ENCODE measurements at regions not wholly inside any gene's neighbourhood (a gene's known extent, or its start where the extent isn't known, plus 50 kb on each side); places are given as distances from the start of the nearest gene placed in this dataset.

DNA sequence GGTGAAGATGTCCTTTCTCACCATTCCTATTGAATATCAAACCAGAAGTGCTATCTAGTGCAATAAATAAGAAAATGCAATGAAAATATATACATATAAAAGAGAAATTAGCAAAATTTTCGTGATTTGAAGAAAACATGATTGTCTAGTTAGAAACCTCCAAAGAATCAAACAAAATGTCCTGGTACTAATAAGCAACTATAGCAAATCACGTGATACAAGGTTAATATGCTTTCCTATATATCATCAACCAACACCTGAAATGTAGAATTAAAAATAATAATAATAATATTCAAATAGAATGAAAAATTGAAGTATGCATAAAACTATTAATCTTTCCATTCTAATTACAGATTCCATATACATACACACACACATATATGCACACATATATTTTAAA is 183.9 kb upstream of the POM121L12 start:
- no peaks in the 10 kb centered on the region for H3K27me3 ChIP-seq (replicated peaks)
- no peak overlapping the region for H3K27ac ChIP-seq
- no peak overlapping the region for H3K4me3 ChIP-seq
- DNase-seq (ENCODE audit: low read depth in 1 of 2, low spot score in 2 of 2): no peak
- H3K4me1 ChIP-seq (replicated peaks): no peaks in the 10 kb centered on the region
- no peaks in the 10 kb centered on the region for H3K36me3 ChIP-seq
- H3K9me3 ChIP-seq (replicated peaks): 0 out of 2 replicates have a peak, but pooled peaks cover 3% of the 10 kb centered on the region

DNA sequence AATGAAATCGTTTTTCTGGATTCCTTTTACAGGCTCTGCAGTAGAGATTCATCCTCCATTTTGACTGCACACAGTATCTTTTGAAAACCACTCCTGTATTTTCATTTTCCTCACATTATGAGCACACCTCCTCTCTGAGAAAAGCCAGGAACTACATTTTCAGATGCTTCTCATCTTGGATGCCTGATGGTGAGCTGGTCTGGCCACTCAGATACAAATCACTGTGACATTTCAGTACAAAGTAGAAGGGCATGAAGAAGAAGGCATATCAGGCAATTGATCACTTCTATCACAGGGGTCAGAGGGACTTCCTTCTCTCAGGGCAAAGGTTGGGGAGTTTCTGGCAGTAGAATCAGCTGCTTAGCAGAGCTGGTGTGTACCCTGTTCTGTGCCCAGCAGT is 192.0 kb upstream of the POM121L12 start:
- H3K9me3 ChIP-seq (replicated peaks): 0 out of 2 replicates have a peak, but pooled peaks cover 2% of the 10 kb centered on the region
- no peaks in the 10 kb centered on the region for H3K4me1 ChIP-seq (replicated peaks)
- no peaks in the 10 kb centered on the region for H3K36me3 ChIP-seq
- H3K27me3 ChIP-seq (replicated peaks): no peaks in the 10 kb centered on the region
- DNase-seq (ENCODE audit: low read depth in 1 of 2, low spot score in 2 of 2): no peak
- no peak overlapping the region for H3K4me3 ChIP-seq
- no peak overlapping the region for H3K27ac ChIP-seq

DNA sequence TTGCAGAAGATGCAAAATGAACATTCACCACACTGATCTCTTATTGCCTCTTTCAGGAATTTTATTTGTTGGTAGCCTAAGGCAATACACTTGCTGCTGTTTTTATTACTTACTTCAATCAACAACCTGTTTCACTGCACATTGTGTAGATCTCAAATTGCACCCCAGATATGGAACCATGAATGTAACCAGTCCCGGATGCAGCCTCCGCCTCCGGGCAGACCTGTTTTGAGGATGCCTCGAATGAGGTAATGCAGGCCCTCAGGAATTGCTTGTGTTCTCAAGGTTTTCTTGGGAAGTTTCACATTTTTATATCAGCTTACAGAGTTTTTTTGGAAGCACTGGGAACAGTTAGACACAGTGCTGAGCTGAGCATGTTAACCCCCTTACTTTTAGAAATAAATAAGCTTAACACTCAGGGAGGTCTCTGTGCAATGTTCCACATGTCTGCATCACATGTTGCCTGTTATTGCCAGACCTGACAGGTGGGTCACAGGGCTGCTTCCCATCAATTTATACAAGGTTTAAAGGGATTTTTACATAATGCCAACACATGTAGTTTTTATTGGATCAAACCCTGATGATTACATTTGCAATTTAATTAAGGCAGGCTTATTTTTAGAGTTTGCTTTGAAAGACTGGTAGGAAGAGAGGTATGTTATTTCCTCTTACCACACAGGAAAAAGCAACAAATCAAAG is 193.1 kb upstream of the POM121L12 start:
- Histone ChIP-seq H3K27ac (no peak overlapping the region), H3K4me3 (no peak overlapping the region), H3K9me3 (replicated peaks) (0 out of 2 replicates have a peak, but pooled peaks cover 2% of the 10 kb centered on the region), H3K4me1 (replicated peaks) (no peaks in the 10 kb centered on the region), H3K27me3 (replicated peaks) (no peaks in the 10 kb centered on the region), H3K36me3 (no peaks in the 10 kb centered on the region)
- DNase-seq (ENCODE audit: low read depth in 1 of 2, low spot score in 2 of 2): no peak

DNA sequence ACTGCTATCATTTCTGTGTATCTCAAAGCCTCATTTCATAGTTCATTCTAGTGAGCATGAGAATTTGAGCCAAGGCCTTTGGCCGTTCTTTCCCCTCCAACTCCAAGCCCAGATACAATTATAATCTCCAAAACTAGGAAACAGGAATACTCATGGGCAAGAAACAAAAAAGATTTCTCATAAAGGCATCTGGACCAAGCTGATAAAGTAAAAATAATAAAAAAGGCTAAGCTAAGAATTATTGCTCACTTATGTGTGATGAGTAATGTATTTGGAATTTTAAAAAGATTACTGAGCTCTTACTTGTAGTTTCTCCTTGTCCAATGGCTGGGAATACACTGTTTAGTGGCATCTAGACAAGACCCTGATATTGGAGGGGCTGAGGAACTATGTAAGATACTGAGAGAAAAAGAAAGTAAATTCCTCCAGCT is 196.4 kb upstream of the POM121L12 start:
- Histone ChIP-seq H3K4me3 (no peak overlapping the region), H3K9me3 (replicated peaks) (0 out of 2 replicates have a peak, but pooled peaks cover 2% of the 10 kb centered on the region), H3K27ac (no peak overlapping the region), H3K36me3 (no peaks in the 10 kb centered on the region), H3K4me1 (replicated peaks) (no peaks in the 10 kb centered on the region), H3K27me3 (replicated peaks) (no peaks in the 10 kb centered on the region)
- no peak for DNase-seq (ENCODE audit: low read depth in 1 of 2, low spot score in 2 of 2)

DNA sequence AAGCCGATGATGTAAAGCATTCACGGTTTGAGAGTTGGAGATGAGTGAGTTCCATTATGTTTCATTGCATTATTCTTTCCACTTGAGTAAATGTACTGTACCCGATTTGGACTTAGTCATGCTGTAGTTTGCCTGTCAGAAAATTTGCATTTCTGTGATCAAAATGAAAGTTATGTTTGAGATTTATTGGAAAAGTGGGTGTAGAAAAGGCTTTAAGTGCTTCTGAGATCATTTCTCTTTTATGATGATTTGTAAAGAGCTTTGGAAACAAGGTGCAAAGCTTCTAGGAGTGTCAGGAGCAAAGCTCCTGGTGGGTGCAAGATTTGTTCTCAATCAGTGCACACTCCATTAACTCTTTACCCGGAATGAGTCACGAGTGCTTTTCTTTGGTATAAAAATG is 204.1 kb upstream of the POM121L12 start:
- no peak for DNase-seq (ENCODE audit: low read depth in 1 of 2, low spot score in 2 of 2)
- Histone ChIP-seq H3K27ac (no peak overlapping the region), H3K4me1 (replicated peaks) (no peaks in the 10 kb centered on the region), H3K9me3 (replicated peaks) (peaks cover 3% of the 10 kb centered on the region; the same call in 1 of the 2 replicates), H3K36me3 (no peaks in the 10 kb centered on the region), H3K4me3 (no peak overlapping the region), H3K27me3 (replicated peaks) (no peaks in the 10 kb centered on the region)

DNA sequence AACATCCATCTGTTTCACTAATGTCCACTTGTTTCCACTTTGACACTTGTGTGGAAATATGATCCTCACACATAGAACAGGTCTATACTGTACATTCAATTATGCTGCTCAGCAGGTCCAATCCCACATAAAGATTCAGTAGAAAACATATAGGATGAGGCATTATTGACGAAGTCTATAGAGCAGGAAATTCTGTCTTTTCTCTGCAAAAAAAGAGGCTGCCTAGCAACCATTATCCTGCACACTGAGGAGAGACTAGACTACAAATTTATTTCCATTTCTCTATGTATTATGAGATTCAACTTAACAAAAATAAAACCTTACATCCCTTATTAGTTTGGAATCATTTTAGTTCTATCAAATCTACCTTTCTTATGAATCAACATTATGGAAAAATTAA is 204.6 kb upstream of the POM121L12 start:
- DNase-seq (ENCODE audit: low read depth in 1 of 2, low spot score in 2 of 2): no peak
- Histone ChIP-seq H3K9me3 (replicated peaks) (peaks cover 3% of the 10 kb centered on the region; the same call in 1 of the 2 replicates), H3K4me3 (no peak overlapping the region), H3K36me3 (no peaks in the 10 kb centered on the region), H3K27ac (no peak overlapping the region), H3K27me3 (replicated peaks) (no peaks in the 10 kb centered on the region), H3K4me1 (replicated peaks) (no peaks in the 10 kb centered on the region)

DNA sequence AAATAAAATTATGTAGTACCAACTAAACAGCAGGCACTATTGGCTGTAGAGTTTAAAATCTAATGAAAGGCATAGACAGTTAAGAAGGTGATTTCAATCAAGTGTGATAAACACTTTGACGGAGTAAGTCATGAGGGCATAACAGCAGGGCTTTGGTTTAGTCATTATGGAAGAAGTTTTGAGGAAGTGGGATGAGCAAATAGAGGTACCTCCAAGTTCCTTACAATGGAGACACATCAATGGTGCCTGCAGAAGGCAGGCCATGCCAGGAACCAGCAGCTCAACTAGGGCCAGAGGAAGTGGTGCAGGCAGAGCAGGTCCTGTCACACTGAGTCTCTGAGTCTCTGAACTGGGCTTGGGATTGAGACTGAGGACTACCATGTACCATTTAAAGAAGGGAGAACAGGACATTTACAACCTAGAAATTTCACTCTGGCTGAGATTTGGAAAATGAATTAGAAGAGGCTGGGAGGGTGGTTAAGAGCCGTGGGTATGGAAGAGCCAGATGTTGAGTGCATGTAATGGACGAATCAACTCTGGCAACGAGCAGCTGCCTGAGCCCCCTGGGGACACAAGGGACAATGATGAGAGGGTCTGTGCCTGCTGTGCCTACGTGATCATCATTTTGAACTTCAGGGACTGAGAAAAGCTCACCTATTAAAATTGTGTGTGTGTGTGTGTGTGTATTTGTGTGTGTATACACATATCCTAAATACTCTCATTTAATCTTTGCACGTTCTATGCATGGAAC is 208.7 kb upstream of the POM121L12 start:
- DNase-seq (ENCODE audit: low read depth in 1 of 2, low spot score in 2 of 2): no peak
- no peak overlapping the region for H3K27ac ChIP-seq
- H3K27me3 ChIP-seq (replicated peaks): no peaks in the 10 kb centered on the region
- H3K4me1 ChIP-seq (replicated peaks): no peaks in the 10 kb centered on the region
- H3K9me3 ChIP-seq (replicated peaks): peaks cover 8% of the 10 kb centered on the region; the same call in 1 of the 2 replicates
- no peaks in the 10 kb centered on the region for H3K36me3 ChIP-seq
- no peak overlapping the region for H3K4me3 ChIP-seq

DNA sequence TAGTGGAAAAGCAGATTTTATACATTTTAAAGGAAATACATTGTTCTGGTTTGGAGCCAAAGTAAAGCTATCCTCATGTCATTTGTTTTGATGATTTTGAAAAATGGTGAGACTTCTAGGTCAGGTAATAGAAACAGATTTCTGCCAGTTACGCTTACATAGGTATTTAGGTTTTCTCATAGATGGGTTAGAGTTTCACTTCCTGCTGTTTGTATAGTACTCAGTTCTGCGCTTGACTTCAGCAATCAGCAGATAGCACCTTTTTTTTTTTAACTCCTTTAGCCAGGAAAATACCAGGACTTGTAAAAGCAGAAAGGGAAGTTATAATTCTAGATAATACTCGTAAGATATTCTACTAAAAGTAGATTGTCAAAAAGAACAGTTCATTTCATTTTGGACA is 209.8 kb upstream of the POM121L12 start:
- no peak overlapping the region for H3K4me3 ChIP-seq
- H3K27me3 ChIP-seq (replicated peaks): no peaks in the 10 kb centered on the region
- H3K9me3 ChIP-seq (replicated peaks): peaks cover 7% of the 10 kb centered on the region
- no peaks in the 10 kb centered on the region for H3K36me3 ChIP-seq
- DNase-seq (ENCODE audit: low read depth in 1 of 2, low spot score in 2 of 2): no peak
- no peaks in the 10 kb centered on the region for H3K4me1 ChIP-seq (replicated peaks)
- H3K27ac ChIP-seq: no peak overlapping the region

DNA sequence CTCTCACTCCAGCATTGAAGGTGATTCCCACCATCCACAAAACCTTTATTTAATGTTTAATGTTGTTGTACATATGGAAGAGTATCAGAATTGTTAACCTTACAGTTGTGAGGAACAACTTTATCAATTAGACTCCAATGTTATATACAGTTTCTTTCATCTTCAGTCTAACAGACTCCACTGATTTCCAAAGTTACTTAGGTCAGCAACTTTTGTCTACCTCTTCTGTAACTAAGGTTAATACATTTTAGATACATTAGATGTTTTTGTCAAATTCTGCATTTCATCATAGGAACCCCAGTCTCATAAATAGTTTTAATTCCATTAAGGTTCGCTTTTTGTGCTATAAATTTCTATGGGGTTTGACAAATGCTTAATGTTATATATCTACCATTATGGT is 223.9 kb upstream of the POM121L12 start:
- no peak for DNase-seq (ENCODE audit: low read depth in 1 of 2, low spot score in 2 of 2)
- Histone ChIP-seq H3K9me3 (replicated peaks) (no peaks in the 10 kb centered on the region), H3K27me3 (replicated peaks) (no peaks in the 10 kb centered on the region), H3K4me1 (replicated peaks) (no peaks in the 10 kb centered on the region), H3K4me3 (no peak overlapping the region), H3K36me3 (no peaks in the 10 kb centered on the region), H3K27ac (no peak overlapping the region)

DNA sequence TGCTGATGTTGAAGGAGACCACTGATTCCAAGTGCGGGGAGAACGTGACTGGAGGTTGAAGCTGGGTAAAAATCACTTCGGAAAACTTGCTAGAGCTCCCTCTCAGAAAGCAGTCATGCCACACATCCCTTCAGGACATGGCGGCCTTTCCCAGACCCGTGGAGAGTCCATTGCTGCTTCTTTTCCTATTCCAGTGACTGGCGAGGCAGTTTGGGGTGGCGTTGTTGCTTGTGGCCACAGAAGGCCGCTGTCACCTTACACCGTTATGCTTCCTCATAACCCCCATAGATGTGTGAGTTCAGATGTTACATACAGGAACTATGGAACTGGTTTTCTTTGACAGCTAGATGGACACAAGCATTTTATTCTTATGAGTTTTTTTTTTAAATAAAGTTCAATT is 235.6 kb upstream of the POM121L12 start:
- DNase-seq (ENCODE audit: low read depth in 1 of 2, low spot score in 2 of 2): no peak
- Histone ChIP-seq H3K4me1 (replicated peaks) (no peaks in the 10 kb centered on the region), H3K27ac (no peak overlapping the region), H3K27me3 (replicated peaks) (no peaks in the 10 kb centered on the region), H3K4me3 (no peak overlapping the region), H3K36me3 (no peaks in the 10 kb centered on the region), H3K9me3 (replicated peaks) (no peaks in the 10 kb centered on the region; the same call in 1 of the 2 replicates)

DNA sequence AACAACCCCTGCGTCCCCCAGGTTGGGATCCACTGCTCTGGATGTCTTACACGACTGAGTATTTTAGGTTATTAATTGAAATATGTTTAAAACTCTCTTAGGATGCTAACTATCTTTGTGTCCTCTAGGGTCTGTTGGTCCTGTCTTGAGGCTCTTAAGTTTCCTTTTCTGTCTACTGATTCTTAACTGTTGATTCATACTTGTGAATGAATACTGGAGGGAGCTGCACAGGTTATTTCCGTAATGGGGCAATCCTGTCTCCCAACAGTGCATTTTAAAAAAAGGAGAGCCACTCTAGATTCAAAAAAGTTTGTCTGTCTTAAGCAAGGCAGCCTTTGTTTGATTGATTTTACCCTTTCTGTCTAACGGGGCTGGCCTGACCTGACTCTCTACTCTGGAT is 237.6 kb upstream of the POM121L12 start:
- Histone ChIP-seq H3K9me3 (replicated peaks) (no peaks in the 10 kb centered on the region; the same call in 1 of the 2 replicates), H3K27me3 (replicated peaks) (no peaks in the 10 kb centered on the region), H3K4me1 (replicated peaks) (no peaks in the 10 kb centered on the region), H3K27ac (no peak overlapping the region), H3K4me3 (no peak overlapping the region), H3K36me3 (no peaks in the 10 kb centered on the region)
- no peak for DNase-seq (ENCODE audit: low read depth in 1 of 2, low spot score in 2 of 2)

DNA sequence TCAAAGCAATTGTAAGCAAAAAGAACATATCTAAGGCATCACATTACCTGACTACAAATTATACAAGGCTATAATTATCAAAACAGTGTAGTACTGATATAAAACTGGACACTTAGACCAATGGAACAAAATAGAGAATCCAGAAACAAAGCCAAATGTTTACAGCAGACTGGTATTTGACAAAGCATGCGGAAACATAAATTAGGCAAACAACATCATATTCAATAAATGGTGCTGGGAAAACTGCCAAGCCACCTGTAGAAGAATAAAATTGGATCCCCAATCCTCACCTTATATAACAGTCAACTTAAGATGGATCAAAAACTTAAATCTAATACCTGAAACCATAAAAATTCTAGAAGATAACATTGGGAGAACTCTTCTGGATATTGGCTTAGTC is 240.8 kb upstream of the POM121L12 start:
- Histone ChIP-seq H3K9me3 (replicated peaks) (no peaks in the 10 kb centered on the region), H3K4me1 (replicated peaks) (no peaks in the 10 kb centered on the region), H3K27me3 (replicated peaks) (no peaks in the 10 kb centered on the region), H3K27ac (no peak overlapping the region), H3K36me3 (no peaks in the 10 kb centered on the region), H3K4me3 (no peak overlapping the region)
- DNase-seq (ENCODE audit: low read depth in 1 of 2, low spot score in 2 of 2): no peak

DNA sequence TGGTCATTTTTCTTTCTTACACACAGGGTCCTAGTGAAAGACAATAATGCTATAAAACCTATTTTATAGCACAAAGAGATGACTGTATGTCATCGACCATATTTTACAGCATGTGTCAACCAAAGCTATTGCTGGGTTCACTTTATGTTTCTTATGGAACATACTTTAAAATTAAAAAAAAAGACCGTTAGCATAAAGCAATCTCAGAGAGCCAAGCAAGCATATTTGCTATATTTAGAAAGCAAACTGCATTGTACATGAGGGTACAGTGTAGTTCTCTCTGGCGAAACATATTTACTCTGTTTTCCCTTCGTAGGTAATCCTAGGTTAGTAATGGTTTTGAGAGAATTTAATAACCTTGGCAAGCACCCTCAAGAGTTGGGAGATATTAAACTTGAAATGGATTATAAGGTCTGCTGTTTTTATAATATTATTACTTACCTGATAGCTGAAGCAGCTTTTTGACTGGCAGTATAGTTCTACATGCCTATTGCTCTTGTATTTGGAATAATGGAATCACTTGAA is 244.2 kb upstream of the POM121L12 start:
- Histone ChIP-seq H3K27ac (no peak overlapping the region), H3K4me1 (replicated peaks) (no peaks in the 10 kb centered on the region), H3K27me3 (replicated peaks) (no peaks in the 10 kb centered on the region), H3K36me3 (no peaks in the 10 kb centered on the region), H3K4me3 (no peak overlapping the region), H3K9me3 (replicated peaks) (peaks cover 2% of the 10 kb centered on the region; the same call in 1 of the 2 replicates)
- no peak for DNase-seq (ENCODE audit: low read depth in 1 of 2, low spot score in 2 of 2)

DNA sequence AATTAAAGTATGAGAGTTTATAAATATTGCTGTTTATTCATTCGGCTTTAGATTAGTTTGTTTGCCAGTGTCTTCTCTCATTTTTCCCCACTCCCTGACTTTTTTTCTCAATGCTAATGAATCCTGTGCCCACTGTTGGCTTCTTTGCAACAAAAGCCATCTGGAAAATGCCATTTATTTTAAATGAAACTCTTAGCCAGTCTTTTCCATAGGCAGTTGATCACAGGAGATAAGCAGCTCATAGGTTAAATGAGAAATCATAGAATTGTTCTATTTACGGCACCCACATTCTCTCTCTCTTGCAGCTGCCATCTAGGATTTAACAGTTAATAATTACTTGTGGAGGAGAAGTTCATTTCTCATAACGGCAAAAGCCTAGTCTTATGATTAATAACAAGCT is 249.3 kb upstream of the POM121L12 start:
- H3K4me3 ChIP-seq: no peak overlapping the region
- H3K27me3 ChIP-seq (replicated peaks): no peaks in the 10 kb centered on the region
- no peak overlapping the region for H3K27ac ChIP-seq
- H3K9me3 ChIP-seq (replicated peaks): peaks cover 5% of the 10 kb centered on the region; the same call in 1 of the 2 replicates
- no peaks in the 10 kb centered on the region for H3K4me1 ChIP-seq (replicated peaks)
- no peaks in the 10 kb centered on the region for H3K36me3 ChIP-seq
- no peak for DNase-seq (ENCODE audit: low read depth in 1 of 2, low spot score in 2 of 2)

Measured in SJSA1 (cell line).